OCI-LY7 (cell line): ENCODE measurements at regions not wholly inside any gene's neighbourhood (a gene's known extent, or its start where the extent isn't known, plus 50 kb on each side); places are given as distances from the start of the nearest gene placed in this dataset.
A peak's percentile ranks its signal among the peaks of the same experiment; 100 is the strongest.

Source experiments
- EZH2phosphoT487 ChIP-seq: fragments of 200-600 bp; sonication (generic); IDR thresholded peaks from 2 replicates; pipeline ENCODE4 v1.6.1; 2018; ENCODE audit warnings: low read depth, borderline replicate concordance, mild to moderate bottlenecking, mixed run types, antibody characterized with exemption, low read length, moderate library complexity, mixed read lengths
- TF ChIP-seq, protein P1 (sequence below): fragments of 200-600 bp; sonication (generic); conservative IDR thresholded peaks from 2 replicates; pipeline ENCODE4 v1.5.1; 2014; ENCODE audit warnings: mild to moderate bottlenecking, antibody characterized with exemption, low read length, moderate library complexity, mixed read lengths

DNA sequence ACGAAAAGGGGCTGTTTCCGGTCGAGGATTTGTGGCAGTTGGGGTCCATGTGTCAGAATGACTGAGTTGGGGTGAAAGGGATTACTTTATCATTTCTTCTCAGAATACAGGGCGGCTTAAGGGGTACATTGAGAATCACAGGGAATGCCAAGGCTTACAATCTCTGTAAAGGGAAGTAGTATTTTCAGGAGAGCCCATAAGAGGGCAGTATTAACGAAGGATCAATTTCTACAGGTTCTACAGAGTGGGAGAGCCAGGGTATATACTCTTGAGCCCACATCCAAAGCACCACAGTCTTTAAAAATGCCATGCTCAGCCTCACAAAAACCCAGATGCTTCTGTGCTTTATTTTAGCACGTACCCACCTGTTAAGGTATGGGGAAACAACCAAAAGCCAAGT, 67.7 kb upstream of the ZXDA start:
- TF ChIP-seq, protein P1, sequence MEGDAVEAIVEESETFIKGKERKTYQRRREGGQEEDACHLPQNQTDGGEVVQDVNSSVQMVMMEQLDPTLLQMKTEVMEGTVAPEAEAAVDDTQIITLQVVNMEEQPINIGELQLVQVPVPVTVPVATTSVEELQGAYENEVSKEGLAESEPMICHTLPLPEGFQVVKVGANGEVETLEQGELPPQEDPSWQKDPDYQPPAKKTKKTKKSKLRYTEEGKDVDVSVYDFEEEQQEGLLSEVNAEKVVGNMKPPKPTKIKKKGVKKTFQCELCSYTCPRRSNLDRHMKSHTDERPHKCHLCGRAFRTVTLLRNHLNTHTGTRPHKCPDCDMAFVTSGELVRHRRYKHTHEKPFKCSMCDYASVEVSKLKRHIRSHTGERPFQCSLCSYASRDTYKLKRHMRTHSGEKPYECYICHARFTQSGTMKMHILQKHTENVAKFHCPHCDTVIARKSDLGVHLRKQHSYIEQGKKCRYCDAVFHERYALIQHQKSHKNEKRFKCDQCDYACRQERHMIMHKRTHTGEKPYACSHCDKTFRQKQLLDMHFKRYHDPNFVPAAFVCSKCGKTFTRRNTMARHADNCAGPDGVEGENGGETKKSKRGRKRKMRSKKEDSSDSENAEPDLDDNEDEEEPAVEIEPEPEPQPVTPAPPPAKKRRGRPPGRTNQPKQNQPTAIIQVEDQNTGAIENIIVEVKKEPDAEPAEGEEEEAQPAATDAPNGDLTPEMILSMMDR: peak; percentile 36; the same call in 1 of the 2 replicates
- no peak for TF ChIP-seq EZH2phosphoT487
